GM13976 (cell line): ENCODE measurements at regions not wholly inside any gene's neighbourhood (a gene's known extent, or its start where the extent isn't known, plus 50 kb on each side); places are given as distances from the start of the nearest gene placed in this dataset.
"Not testable (repeated sequence)": the region's sequence is repeated elsewhere in the genome, so short reads cannot be mapped to it uniquely, and the experiment has no call there.

Experiments used
- DNase-seq: peaks from one replicate; pipeline ENCODE4 v3.0.0; 2012; ENCODE audit warnings: low spot score
- in situ Hi-C: fragments of 300-500 bp; cut with MboI; formaldehyde crosslinking; loops from one replicate; pipeline ENCODE4 v1.12.0; 2022; ENCODE audit warnings: low sequenced_read_pairs, mixed read lengths, inconsistent platforms; ENCODE audit not compliant: unreplicated experiment
- TF ChIP-seq, protein P1 (sequence below): IDR thresholded peaks from 2 replicates; pipeline ENCODE4 v1.5.1; 2012; ENCODE audit warnings: borderline replicate concordance, mild to moderate bottlenecking; ENCODE audit not compliant: insufficient read depth; ENCODE audit errors: extremely low read depth, missing control alignments, control extremely low read depth

DNA sequence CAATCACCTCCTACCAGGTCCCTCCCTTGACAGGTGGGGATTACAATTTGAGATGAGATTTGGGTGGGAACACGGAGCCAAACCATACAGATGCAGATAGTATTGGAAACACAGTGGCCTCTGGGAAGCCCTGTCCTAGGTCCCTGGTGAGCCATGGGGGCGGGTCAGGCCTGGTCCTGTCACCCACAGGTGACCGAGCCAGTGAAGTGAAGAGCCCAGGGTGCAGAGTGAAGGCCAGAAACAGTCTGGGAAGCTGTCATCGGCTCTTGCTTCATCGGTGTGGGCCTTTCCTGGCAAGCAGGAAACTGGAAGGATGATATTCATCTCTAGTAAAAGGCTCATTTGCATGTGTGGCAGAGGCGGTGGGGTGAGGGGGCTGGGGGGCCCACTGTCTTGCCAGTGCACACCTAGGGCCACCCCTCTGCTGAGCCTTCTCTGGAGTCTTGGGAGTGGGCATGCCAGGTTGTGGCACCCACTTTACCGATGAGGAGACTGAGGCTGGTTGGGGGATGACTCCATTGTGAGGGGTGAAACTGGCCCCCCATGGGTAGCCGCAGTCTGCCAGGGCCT lies 290.6 kb downstream of the NDUFA10 start:
- in situ Hi-C loops: no loop called here
- DNase-seq: no peak
- TF ChIP-seq, protein P1, sequence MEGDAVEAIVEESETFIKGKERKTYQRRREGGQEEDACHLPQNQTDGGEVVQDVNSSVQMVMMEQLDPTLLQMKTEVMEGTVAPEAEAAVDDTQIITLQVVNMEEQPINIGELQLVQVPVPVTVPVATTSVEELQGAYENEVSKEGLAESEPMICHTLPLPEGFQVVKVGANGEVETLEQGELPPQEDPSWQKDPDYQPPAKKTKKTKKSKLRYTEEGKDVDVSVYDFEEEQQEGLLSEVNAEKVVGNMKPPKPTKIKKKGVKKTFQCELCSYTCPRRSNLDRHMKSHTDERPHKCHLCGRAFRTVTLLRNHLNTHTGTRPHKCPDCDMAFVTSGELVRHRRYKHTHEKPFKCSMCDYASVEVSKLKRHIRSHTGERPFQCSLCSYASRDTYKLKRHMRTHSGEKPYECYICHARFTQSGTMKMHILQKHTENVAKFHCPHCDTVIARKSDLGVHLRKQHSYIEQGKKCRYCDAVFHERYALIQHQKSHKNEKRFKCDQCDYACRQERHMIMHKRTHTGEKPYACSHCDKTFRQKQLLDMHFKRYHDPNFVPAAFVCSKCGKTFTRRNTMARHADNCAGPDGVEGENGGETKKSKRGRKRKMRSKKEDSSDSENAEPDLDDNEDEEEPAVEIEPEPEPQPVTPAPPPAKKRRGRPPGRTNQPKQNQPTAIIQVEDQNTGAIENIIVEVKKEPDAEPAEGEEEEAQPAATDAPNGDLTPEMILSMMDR: no peak

DNA sequence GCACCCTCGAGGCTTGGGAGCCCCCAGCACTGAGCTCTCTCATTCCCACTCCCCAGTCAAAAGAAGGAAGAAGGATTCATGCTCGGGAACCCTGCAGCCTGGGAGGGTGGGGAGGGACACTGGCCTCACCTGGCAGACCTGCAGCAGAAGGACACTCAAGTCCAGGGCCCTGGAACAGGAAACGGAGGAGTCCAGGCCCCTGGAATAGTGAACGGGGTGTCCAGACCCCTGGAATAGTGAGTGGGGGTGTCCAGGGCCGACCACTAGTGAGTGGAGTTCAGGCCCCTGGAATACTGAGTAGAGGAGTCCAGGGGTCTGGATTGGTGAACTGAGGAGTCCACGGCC lies 292.5 kb downstream of the NDUFA10 start:
- in situ Hi-C loops: no loop called here
- no peak for DNase-seq
- TF ChIP-seq, protein P1: no peak

DNA sequence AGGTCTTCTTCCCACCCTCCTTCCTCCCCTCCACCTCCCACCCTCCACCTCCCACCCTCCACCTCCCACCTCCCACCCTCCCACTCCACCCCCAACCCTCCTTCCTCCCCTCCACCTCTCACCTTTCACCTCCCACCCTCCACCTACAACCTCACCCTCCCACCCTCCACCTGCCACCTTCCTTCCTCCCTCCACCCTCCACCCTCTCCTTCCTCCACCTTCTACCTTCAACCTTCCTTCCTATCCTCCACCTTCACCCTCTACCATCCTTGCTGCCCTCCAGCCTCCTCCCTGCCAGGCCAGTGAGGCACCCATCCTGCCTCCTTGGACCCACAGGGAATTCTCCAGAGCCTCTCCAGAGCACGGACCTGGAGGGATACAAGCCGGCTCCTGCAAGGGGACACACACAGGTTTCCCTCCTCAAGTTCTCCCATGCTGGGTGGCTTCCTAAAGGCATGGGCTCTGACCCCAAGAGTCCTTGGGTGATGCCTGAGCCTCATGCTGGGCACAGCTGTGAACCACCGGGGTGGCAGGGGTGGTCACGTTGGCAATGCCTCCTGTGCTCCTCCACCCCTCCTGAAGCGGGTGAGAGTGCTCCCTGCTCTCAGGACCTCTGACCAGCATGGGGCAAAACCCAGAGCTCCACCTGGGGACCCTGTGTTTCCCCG lies 293.0 kb downstream of the NDUFA10 start:
- DNase-seq: no peak
- TF ChIP-seq, protein P1: no peak
- in situ Hi-C loops: no loop called here

DNA sequence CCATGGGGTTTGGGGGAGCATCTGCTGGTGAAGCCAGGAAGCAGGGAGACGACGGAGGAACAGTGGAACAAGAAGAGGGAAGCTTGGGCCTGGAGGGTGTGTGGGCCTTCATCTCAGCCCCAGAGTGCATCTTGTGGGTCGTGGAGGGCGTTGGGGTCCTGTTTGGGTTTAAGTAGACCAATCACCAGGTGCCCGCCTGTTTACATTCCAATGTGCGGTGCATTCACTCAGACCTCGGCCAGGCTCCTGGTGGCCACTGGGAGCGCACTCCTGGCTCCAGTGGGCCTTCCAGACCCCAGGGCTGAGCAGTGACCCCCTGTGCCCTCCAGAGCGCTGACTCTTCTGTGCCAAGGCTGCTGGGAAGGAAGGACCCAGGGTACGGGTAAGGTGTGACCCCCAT lies 293.7 kb downstream of the NDUFA10 start:
- TF ChIP-seq, protein P1: no peak
- no peak for DNase-seq
- in situ Hi-C loops: no loop called here

DNA sequence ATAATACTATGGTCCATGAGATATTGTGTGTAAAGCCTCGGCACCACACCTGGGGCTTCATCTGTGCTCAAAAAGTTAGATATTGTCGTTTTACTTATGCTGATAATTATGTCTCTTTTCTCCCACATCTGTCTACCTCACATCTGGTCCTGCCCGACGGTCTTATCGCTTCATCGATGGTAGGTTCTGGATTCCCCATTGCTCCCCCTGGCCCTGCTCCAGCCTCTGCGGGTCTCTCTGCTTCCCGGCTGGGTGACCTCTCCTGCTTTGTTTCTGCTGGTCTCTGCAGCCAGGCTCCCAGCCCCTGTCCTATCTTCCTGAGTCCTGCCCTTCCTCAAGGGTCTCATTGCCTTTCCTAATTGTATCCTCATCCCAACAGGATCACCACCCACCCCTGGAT lies 294.2 kb downstream of the NDUFA10 start:
- no peak for DNase-seq
- in situ Hi-C loops: no loop called here
- TF ChIP-seq, protein P1: no peak

DNA sequence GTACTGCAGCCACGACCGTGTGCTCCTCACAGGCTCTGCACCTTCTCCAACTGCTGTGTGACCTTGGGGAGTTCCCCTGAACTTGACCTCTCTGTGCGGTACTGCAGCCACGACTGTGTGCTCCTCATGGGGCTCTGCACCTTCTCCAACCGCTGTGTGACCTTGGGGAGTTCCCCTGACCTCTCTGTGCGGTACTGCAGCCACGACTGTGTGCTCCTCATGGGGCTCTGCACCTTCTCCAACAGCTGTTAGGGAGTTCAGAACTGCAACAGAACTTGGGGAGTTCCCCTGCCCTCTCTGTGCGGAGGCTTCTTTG lies 294.6 kb downstream of the NDUFA10 start:
- DNase-seq, in situ Hi-C loops: not testable (repeated sequence)

DNA sequence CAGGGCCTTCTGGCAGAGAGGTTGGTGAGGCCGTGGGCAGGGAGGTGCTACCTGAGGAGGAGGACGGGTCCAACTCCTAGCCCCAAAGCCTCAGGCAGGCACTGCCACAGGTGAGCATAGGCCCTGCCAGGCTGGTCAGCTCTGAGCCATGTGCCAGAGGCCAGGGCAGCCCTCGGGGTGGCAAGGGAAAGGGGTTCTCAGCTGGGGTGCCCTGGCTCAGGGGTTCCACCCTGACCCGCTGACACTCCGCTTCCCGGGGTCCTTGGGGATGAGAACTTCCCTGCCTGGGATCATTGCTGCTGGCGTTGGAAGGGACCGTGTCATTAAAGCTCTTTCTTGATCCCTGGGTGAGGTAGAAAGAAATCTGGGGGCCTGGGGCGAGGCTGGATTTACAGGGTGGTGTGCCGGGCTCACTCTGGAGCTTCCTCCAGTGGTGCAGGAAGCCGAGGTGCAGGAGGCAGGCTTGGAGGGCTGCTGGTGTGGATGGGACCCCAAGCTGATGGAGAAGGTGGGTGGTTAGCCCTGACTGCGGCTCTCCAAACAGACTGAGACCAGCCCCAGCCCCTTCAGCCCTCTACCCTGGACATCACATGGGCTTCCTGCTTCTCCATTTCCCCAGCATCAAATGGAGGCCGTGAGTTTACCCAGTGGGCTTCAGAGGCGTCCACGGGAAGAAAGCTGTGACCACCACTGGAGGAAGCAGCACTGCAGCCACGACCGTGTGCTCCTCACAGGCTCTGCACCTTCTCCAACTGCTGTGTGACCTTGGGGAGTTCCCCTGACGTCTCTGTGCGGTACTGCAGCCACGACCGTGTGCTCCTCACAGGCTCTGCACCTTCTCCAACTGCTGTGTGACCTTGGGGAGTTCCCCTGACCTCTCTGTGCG lies 295.2 kb downstream of the NDUFA10 start:
- TF ChIP-seq, protein P1: no peak
- DNase-seq: no peak

More for the DNA sequence above, 295.2 kb downstream of the NDUFA10 start:
- in situ Hi-C loops: no loop called here
